HG03159 (cell line): ENCODE measurements at regions not wholly inside any gene's neighbourhood (a gene's known extent, or its start where the extent isn't known, plus 50 kb on each side); places are given as distances from the start of the nearest gene placed in this dataset.
"Not testable (repeated sequence)": the region's sequence is repeated elsewhere in the genome, so short reads cannot be mapped to it uniquely, and the experiment has no call there.

Experiments used
- ATAC-seq: cut with Tn5 transposase; IDR thresholded peaks from one replicate; pipeline ENCODE4 v1.9.1; 2021; ENCODE audit warnings: mild to moderate bottlenecking, moderate library complexity; ENCODE audit not compliant: unreplicated experiment

- no peak for ATAC-seq
Measured at GRCh38 chr1:177648731-177649265, 321.1 kb downstream of the SEC16B start.

GRCh38 chr1:177648138-177648537, 321.7 kb downstream of the SEC16B start:
- ATAC-seq, result no peak

- no peak for ATAC-seq
Measured at GRCh38 chr1:177646757-177647730, 322.8 kb downstream of the SEC16B start.

GRCh38 chr1:177645491-177646190, 324.2 kb downstream of the SEC16B start:
- ATAC-seq, result no peak

GRCh38 chr1:177640687-177641086, 329.2 kb downstream of the SEC16B start:
- no peak for ATAC-seq

GRCh38 chr1:177634151-177634550, 335.7 kb downstream of the SEC16B start:
- ATAC-seq, result not testable (repeated sequence)

GRCh38 chr1:177632923-177633615, 336.8 kb downstream of the SEC16B start:
- ATAC-seq, result no peak

- ATAC-seq, result no peak
Measured at GRCh38 chr1:177631770-177632169, 338.1 kb downstream of the SEC16B start.

GRCh38 chr1:177629526-177629925, 340.3 kb downstream of the SEC16B start:
- ATAC-seq, result no peak

GRCh38 chr1:177627148-177627910, 342.5 kb downstream of the SEC16B start:
- ATAC-seq, result no peak

GRCh38 chr1:177620636-177621190, 349.1 kb downstream of the SEC16B start:
- ATAC-seq, result no peak

GRCh38 chr1:177615251-177615650, 354.6 kb downstream of the SEC16B start:
- no peak for ATAC-seq

- ATAC-seq, result no peak
Measured at GRCh38 chr1:177611402-177611801, 358.5 kb downstream of the SEC16B start.

GRCh38 chr1:177609953-177610352, 359.9 kb downstream of the SEC16B start:
- no peak for ATAC-seq

- no peak for ATAC-seq
Measured at GRCh38 chr1:177600936-177601335, 368.9 kb downstream of the SEC16B start.

GRCh38 chr1:177600321-177600720, 369.5 kb downstream of the SEC16B start:
- no peak for ATAC-seq

- ATAC-seq, result no peak
Measured at GRCh38 chr1:177597393-177597792, 372.5 kb downstream of the SEC16B start.

- no peak for ATAC-seq
Measured at GRCh38 chr1:177596485-177596884, 373.4 kb downstream of the SEC16B start.

- no peak for ATAC-seq
Measured at GRCh38 chr1:177593105-177593504, 376.8 kb downstream of the SEC16B start.

GRCh38 chr1:177592624-177593023, 377.2 kb downstream of the SEC16B start:
- ATAC-seq, result no peak
